Brain microvascular endothelial cell (primary cell): ENCODE measurements at regions not wholly inside any gene's neighbourhood (a gene's known extent, or its start where the extent isn't known, plus 50 kb on each side); places are given as distances from the start of the nearest gene placed in this dataset.

ENCODE experiments used
- DNase-seq: peaks from one replicate; pipeline ENCODE4 v3.0.0-alpha.2; 2020
- H3K27ac ChIP-seq: fragments of 250-450 bp; sonication (Bioruptor Pico); 2 replicates; pipeline ENCODE4 v1.5.1; 2020; ENCODE audit warnings: mild to moderate bottlenecking, moderate library complexity
- H3K27me3 ChIP-seq: fragments of 250-450 bp; sonication (Bioruptor Pico); replicated peaks from 2 replicates; pipeline ENCODE4 v1.5.1; 2020; ENCODE audit warnings: mild to moderate bottlenecking
- H3K36me3 ChIP-seq: fragments of 250-450 bp; sonication (Bioruptor Pico); replicated peaks from 2 replicates; pipeline ENCODE4 v1.5.1; 2020; ENCODE audit warnings: mild to moderate bottlenecking
- H3K4me3 ChIP-seq: 2 replicates; pipeline ENCODE4 v1.5.1; 2011; ENCODE audit warnings: low read depth, mild to moderate bottlenecking, control low read depth, low read length, moderate library complexity
- CTCF ChIP-seq: IDR thresholded peaks from 2 replicates; pipeline ENCODE4 v1.5.1; 2011; ENCODE audit warnings: low read depth, mild to moderate bottlenecking, moderate library complexity, low read length, control low read depth, inconsistent platforms; ENCODE audit errors: missing control alignments
- in situ Hi-C: cut with HindIII; loops from 2 replicates; pipeline ENCODE4 v1.10.0; 2017; ENCODE audit warnings: low sequenced_read_pairs, low pct_ligation_motif_present

- no peak for DNase-seq
- no peak for TF ChIP-seq CTCF
- in situ Hi-C loops = no loop called here
Measured at GRCh38 chr16:79412783-79413225, 187.7 kb downstream of the MAF start.

GRCh38 chr16:79411805-79412204 lies 188.7 kb downstream of the MAF start:
- Histone ChIP-seq H3K4me3 (no peak overlapping the region), H3K27ac (no peak overlapping the region), H3K36me3 (no peaks in the 10 kb centered on the region), H3K27me3 (no peaks in the 10 kb centered on the region)
- no peak for TF ChIP-seq CTCF
- DNase-seq = no peak
- in situ Hi-C loops = no loop called here

More at GRCh38 chr16:79412783-79413225, 187.7 kb downstream of the MAF start:
- Histone ChIP-seq H3K27me3 (no peaks in the 10 kb centered on the region), H3K36me3 (no peaks in the 10 kb centered on the region), H3K27ac (no peak overlapping the region), H3K4me3 (no peak overlapping the region)

DNA sequence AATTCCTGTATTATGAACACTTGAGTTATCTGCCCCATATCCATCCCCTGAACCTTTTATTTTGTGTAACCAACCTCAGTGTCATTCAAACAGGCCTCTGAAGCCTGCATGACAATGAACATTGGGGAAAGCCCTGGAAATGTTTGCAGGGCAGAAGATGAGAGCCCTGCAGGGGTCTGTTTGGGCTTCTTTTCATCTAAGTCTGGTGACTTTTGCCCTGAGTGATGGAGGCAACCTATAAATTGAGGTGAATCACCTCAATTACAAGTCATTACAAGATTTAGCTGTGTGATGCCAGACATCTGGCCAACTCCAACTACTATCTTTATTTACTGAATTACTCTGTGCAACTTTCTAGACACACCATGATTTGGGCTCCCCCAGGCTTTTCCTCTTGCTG lies 189.2 kb downstream of the MAF start:
- no peak for TF ChIP-seq CTCF
- Histone ChIP-seq H3K27ac (no peak overlapping the region), H3K27me3 (no peaks in the 10 kb centered on the region), H3K36me3 (no peaks in the 10 kb centered on the region), H3K4me3 (no peak overlapping the region)
- no peak for DNase-seq
- in situ Hi-C loops = no loop called here

DNA sequence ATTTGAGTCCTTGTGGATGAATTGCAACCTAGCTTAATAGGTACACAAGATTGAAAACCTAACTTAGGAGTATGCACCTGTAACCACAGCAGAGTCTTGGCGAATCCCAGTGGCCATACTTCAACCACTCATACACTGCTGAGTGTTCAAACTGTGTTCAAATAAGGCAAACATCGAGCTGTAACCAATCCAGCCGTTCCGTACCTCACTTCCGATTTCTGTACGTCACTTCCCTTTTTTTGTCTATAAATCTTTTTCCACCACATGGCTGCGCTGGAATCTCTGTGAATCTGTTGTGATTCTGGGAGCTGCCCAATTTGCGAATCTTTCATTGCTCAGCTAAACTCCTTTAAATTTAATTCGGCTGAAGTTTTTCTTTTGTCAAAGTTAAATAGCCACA lies 190.6 kb downstream of the MAF start:
- Histone ChIP-seq H3K27me3 (no peaks in the 10 kb centered on the region), H3K27ac (no peak overlapping the region), H3K36me3 (no peaks in the 10 kb centered on the region), H3K4me3 (no peak overlapping the region)
- no peak for TF ChIP-seq CTCF
- DNase-seq = no peak
- in situ Hi-C loops = no loop called here

GRCh38 chr16:79408355-79408754 lies 192.2 kb downstream of the MAF start:
- no peak for TF ChIP-seq CTCF
- Histone ChIP-seq H3K27ac (no peak overlapping the region), H3K4me3 (no peak overlapping the region), H3K27me3 (no peaks in the 10 kb centered on the region), H3K36me3 (no peaks in the 10 kb centered on the region)
- in situ Hi-C loops = no loop called here
- no peak for DNase-seq

DNA sequence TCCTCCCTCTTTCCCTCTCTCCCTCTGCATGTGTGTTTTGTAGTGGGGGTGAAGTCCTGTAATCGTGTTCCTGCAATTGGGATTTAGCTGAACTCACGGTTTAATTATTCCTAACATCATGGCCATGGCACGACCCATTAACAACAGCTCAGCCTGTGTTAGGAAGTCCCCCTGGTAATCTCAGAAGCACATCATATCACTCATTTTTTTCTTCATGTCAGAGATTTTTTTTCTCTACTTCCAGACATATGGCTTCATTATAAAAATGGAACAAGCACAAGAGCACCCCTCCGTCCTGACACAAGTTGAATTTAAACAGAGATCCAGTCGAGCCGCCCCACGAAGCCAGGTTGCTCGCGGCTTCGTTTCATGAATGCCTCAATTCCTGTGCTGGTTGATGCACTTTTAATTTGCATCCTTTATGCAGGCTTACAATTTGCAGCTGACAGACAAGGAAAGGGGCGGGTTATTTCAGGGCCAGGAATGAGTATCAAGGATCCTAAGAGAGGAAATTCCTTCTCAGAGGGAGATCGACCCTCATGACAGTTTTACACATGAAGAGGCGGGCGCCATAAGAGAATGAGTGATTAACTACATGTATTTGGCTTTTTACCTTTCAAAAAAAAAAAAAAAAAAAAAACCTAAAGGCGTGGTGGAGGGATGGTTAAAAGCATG lies 192.9 kb downstream of the MAF start:
- Histone ChIP-seq H3K27ac (no peak overlapping the region), H3K36me3 (no peaks in the 10 kb centered on the region), H3K27me3 (no peaks in the 10 kb centered on the region), H3K4me3 (no peak overlapping the region)
- TF ChIP-seq CTCF = no peak
- in situ Hi-C loops = no loop called here
- no peak for DNase-seq
